Umbilical cord (tissue), 1 donor: ENCODE measurements at regions not wholly inside any gene's neighbourhood (a gene's known extent, or its start where the extent isn't known, plus 50 kb on each side); places are given as distances from the start of the nearest gene placed in this dataset.
"Not testable (repeated sequence)": the region's sequence is repeated elsewhere in the genome, so short reads cannot be mapped to it uniquely, and the experiment has no call there.

Experiments
- DNase-seq: peaks from one replicate; pipeline ENCODE4 v3.0.0-alpha.2; 2015; ENCODE audit warnings: low spot score

- DNase-seq = no peak
These were observed 192.8 kb upstream of the NR5A2 start for GRCh38 chr1:199834711-199835110.

- DNase-seq = no peak
These were observed 191.1 kb upstream of the NR5A2 start for GRCh38 chr1:199836430-199836829.

- no peak for DNase-seq
These were observed 190.2 kb upstream of the NR5A2 start for GRCh38 chr1:199837321-199837720.

GRCh38 chr1:199839608-199840007 lies 187.9 kb upstream of the NR5A2 start:
- DNase-seq = not testable (repeated sequence)

GRCh38 chr1:199843096-199843495 lies 184.4 kb upstream of the NR5A2 start:
- not testable (repeated sequence) for DNase-seq

GRCh38 chr1:199843861-199844260 lies 183.6 kb upstream of the NR5A2 start:
- DNase-seq = peak; percentile 27

- no peak for DNase-seq
These were observed 180.5 kb upstream of the NR5A2 start for GRCh38 chr1:199847021-199847420.

- no peak for DNase-seq
These were observed 175.9 kb upstream of the NR5A2 start for GRCh38 chr1:199851439-199852140.

- no peak for DNase-seq
These were observed 172.7 kb upstream of the NR5A2 start for GRCh38 chr1:199854686-199855321.

- DNase-seq = no peak
These were observed 171.9 kb upstream of the NR5A2 start for GRCh38 chr1:199855580-199855979.

GRCh38 chr1:199856216-199856780 lies 171.2 kb upstream of the NR5A2 start:
- DNase-seq = no peak

GRCh38 chr1:199857108-199857507 lies 170.4 kb upstream of the NR5A2 start:
- no peak for DNase-seq

- DNase-seq = no peak
These were observed 170.0 kb upstream of the NR5A2 start for GRCh38 chr1:199857516-199857915.

- DNase-seq = no peak
These were observed 169.3 kb upstream of the NR5A2 start for GRCh38 chr1:199858171-199858570.

GRCh38 chr1:199858856-199859255 lies 168.7 kb upstream of the NR5A2 start:
- DNase-seq = no peak

GRCh38 chr1:199859491-199859933 lies 168.0 kb upstream of the NR5A2 start:
- peak; percentile 22 for DNase-seq

- no peak for DNase-seq
These were observed 166.3 kb upstream of the NR5A2 start for GRCh38 chr1:199861020-199861795.

- DNase-seq = no peak
These were observed 165.5 kb upstream of the NR5A2 start for GRCh38 chr1:199862047-199862446.

- DNase-seq = no peak
These were observed 161.3 kb upstream of the NR5A2 start for GRCh38 chr1:199866210-199866617.

- no peak for DNase-seq
These were observed 159.9 kb upstream of the NR5A2 start for GRCh38 chr1:199867601-199868000.

- no peak for DNase-seq
These were observed 158.7 kb upstream of the NR5A2 start for GRCh38 chr1:199868777-199869176.

GRCh38 chr1:199875337-199875736 lies 152.2 kb upstream of the NR5A2 start:
- no peak for DNase-seq
